Caco-2 (cell line): ENCODE measurements at regions not wholly inside any gene's neighbourhood (a gene's known extent, or its start where the extent isn't known, plus 50 kb on each side); places are given as distances from the start of the nearest gene placed in this dataset.

Experiments used
- BruUV-seq: library from RNA; stranded (reverse); fragments of 400-500 nt; replicated peaks from 2 replicates; lab custom pipeline; 2021; lab: Mats Ljungman, UMichigan
- CTCF ChIA-PET: fragments of 300-600 bp; sonication (Branson Sonifier 250); formaldehyde crosslinking; loops from one replicate; lab custom pipeline; 2022; ENCODE audit warnings: antibody characterized with exemption; lab: Charles Lee
- POLR2A ChIA-PET: fragments of 300-600 bp; sonication (Branson Sonifier 250); formaldehyde crosslinking; loops from one replicate; lab custom pipeline; 2022; ENCODE audit warnings: antibody characterized with exemption; lab: Charles Lee
- DNase-seq, 2 experiments: peaks; one replicate each; pipeline versions ENCODE4 v3.0.0 to v3.0.0-alpha.2; 2020 to 2022
- H3K27me3 ChIP-seq: replicated peaks from 2 replicates; pipeline ENCODE4 v1.6.0; 2011; ENCODE audit warnings: low read length; ENCODE audit not compliant: control insufficient read depth, insufficient read depth
- H3K36me3 ChIP-seq: 2 replicates; pipeline ENCODE4 v1.5.1; 2011; ENCODE audit warnings: low read length; ENCODE audit not compliant: control insufficient read depth, insufficient read depth
- H3K4me1 ChIP-seq: fragments of 250-450 bp; sonication (Bioruptor Pico); 2 replicates; pipeline ENCODE4 v1.5.1; 2020; ENCODE audit warnings: mild to moderate bottlenecking
- H3K4me3 ChIP-seq: 2 replicates; pipeline ENCODE4 v1.5.1; 2011; ENCODE audit warnings: low read depth, mild to moderate bottlenecking, control low read depth, low read length
- H3K9me3 ChIP-seq: fragments of 250-450 bp; sonication (Bioruptor Pico); 2 replicates; pipeline ENCODE4 v1.5.1; 2020; ENCODE audit warnings: mild to moderate bottlenecking, moderate library complexity
- H3K27ac Mint-ChIP-seq: one replicate; pipeline ENCODE4 v1.8.0; 2022; ENCODE audit warnings: mixed read lengths; ENCODE audit not compliant: unreplicated experiment
- H3K27me3 Mint-ChIP-seq: one replicate; pipeline ENCODE4 v1.8.0; 2022; ENCODE audit warnings: mixed read lengths; ENCODE audit not compliant: insufficient read depth, unreplicated experiment
- H3K36me3 Mint-ChIP-seq: one replicate; pipeline ENCODE4 v1.8.0; 2022; ENCODE audit warnings: mild to moderate bottlenecking, mixed read lengths; ENCODE audit not compliant: insufficient read depth, unreplicated experiment
- H3K4me1 Mint-ChIP-seq: one replicate; pipeline ENCODE4 v1.8.0; 2022; ENCODE audit warnings: low read depth, mixed read lengths; ENCODE audit not compliant: unreplicated experiment
- H3K4me3 Mint-ChIP-seq: one replicate; pipeline ENCODE4 v1.8.0; 2022; ENCODE audit warnings: mild to moderate bottlenecking, moderate library complexity, mixed read lengths; ENCODE audit not compliant: unreplicated experiment
- H3K9me3 Mint-ChIP-seq: one replicate; pipeline ENCODE4 v1.8.0; 2022; ENCODE audit warnings: mixed read lengths; ENCODE audit not compliant: unreplicated experiment
- CTCF ChIP-seq, 2 experiments: fragments of 200-600 bp in 1 of 2; IDR thresholded peaks; 1 replicate in 1 of 2; 2 replicates in 1 of 2; pipeline versions ENCODE4 v1.5.1 to v1.8.0; 2011 to 2022; ENCODE audit warnings: antibody characterized with exemption in 1 of 2, control low read depth in 1 of 2, inconsistent platforms in 1 of 2, low read depth in 1 of 2, low read length in 1 of 2, mild to moderate bottlenecking in 1 of 2, moderate library complexity in 1 of 2; ENCODE audit not compliant: insufficient read depth in 1 of 2, severe bottlenecking in 1 of 2, unreplicated experiment in 1 of 2
- intact Hi-C: fragments of 100-400 bp; cut with micrococcal nuclease; formaldehyde crosslinking; loops from one replicate; pipeline ENCODE4 v1.10.0; 2022; ENCODE audit not compliant: unreplicated experiment

- no peak for TF ChIP-seq CTCF (IDR thresholded peaks at IDR 0.05; ENCODE audit: insufficient read depth in 1 of 2, low read depth in 1 of 2, low read length in 1 of 2, severe bottlenecking in 1 of 2, unreplicated experiment in 1 of 2)
- Mint-ChIP-seq H3K4me3 (no peak overlapping the region), H3K36me3 (no peaks in the 10 kb centered on the region), H3K4me1 (no peaks in the 10 kb centered on the region), H3K27me3 (peaks cover 25% of the 10 kb centered on the region), H3K9me3 (no peaks in the 10 kb centered on the region), H3K27ac (no peak overlapping the region)
- POLR2A ChIA-PET, result no interaction called here
- intact Hi-C loops, result no loop called here
- Histone ChIP-seq H3K4me3 (no peak overlapping the region), H3K9me3 (no peaks in the 10 kb centered on the region), H3K4me1 (no peaks in the 10 kb centered on the region), H3K27me3 (peaks cover 1% of the 10 kb centered on the region; the same call in 1 of the 2 replicates), H3K36me3 (no peaks in the 10 kb centered on the region)
- DNase-seq, result no peak
- BruUV-seq, result no TSS peak
- CTCF ChIA-PET, result no interaction called here
Observed at GRCh38 chr11:11760838-11761237, 80.9 kb upstream of the USP47 start.

- H3K9me3 Mint-ChIP-seq, result no peaks in the 10 kb centered on the region
- Histone ChIP-seq H3K9me3 (no peaks in the 10 kb centered on the region), H3K27me3 (peaks cover 4% of the 10 kb centered on the region; the same call in 1 of the 2 replicates), H3K4me3 (no peak overlapping the region), H3K4me1 (no peaks in the 10 kb centered on the region), H3K36me3 (no peaks in the 10 kb centered on the region)
- H3K4me3 Mint-ChIP-seq, result no peak overlapping the region
- intact Hi-C loops, result no loop called here
- no peak for DNase-seq
- H3K27ac Mint-ChIP-seq, result no peak overlapping the region
- ChIA-PET CTCF (no interaction called here), POLR2A (no interaction called here)
- TF ChIP-seq CTCF (IDR thresholded peaks at IDR 0.05; ENCODE audit: insufficient read depth in 1 of 2, low read depth in 1 of 2, low read length in 1 of 2, severe bottlenecking in 1 of 2, unreplicated experiment in 1 of 2), result no peak
- no peaks in the 10 kb centered on the region for H3K36me3 Mint-ChIP-seq
- no TSS peak for BruUV-seq
- peaks cover 30% of the 10 kb centered on the region for H3K27me3 Mint-ChIP-seq
- no peaks in the 10 kb centered on the region for H3K4me1 Mint-ChIP-seq
Observed at GRCh38 chr11:11758603-11759196, 83.1 kb upstream of the USP47 start.

GRCh38 chr11:11757909-11758308 is 83.9 kb upstream of the USP47 start:
- Histone ChIP-seq H3K27me3 (peaks cover 4% of the 10 kb centered on the region; the same call in 1 of the 2 replicates), H3K4me1 (no peaks in the 10 kb centered on the region), H3K4me3 (no peak overlapping the region), H3K36me3 (no peaks in the 10 kb centered on the region), H3K9me3 (no peaks in the 10 kb centered on the region)
- Mint-ChIP-seq H3K9me3 (no peaks in the 10 kb centered on the region), H3K4me1 (no peaks in the 10 kb centered on the region), H3K36me3 (no peaks in the 10 kb centered on the region), H3K4me3 (no peak overlapping the region), H3K27ac (no peak overlapping the region), H3K27me3 (peaks cover 37% of the 10 kb centered on the region)
- ChIA-PET POLR2A (no interaction called here), CTCF (no interaction called here)
- intact Hi-C loops, result no loop called here
- no peak for DNase-seq
- no TSS peak for BruUV-seq
- no peak for TF ChIP-seq CTCF (IDR thresholded peaks at IDR 0.05; ENCODE audit: insufficient read depth in 1 of 2, low read depth in 1 of 2, low read length in 1 of 2, severe bottlenecking in 1 of 2, unreplicated experiment in 1 of 2)
